ENCODE measurements at regions not wholly inside any gene's neighbourhood (a gene's known extent, or its start where the extent isn't known, plus 50 kb on each side); places are given as distances from the start of the nearest gene placed in this dataset.

DNA sequence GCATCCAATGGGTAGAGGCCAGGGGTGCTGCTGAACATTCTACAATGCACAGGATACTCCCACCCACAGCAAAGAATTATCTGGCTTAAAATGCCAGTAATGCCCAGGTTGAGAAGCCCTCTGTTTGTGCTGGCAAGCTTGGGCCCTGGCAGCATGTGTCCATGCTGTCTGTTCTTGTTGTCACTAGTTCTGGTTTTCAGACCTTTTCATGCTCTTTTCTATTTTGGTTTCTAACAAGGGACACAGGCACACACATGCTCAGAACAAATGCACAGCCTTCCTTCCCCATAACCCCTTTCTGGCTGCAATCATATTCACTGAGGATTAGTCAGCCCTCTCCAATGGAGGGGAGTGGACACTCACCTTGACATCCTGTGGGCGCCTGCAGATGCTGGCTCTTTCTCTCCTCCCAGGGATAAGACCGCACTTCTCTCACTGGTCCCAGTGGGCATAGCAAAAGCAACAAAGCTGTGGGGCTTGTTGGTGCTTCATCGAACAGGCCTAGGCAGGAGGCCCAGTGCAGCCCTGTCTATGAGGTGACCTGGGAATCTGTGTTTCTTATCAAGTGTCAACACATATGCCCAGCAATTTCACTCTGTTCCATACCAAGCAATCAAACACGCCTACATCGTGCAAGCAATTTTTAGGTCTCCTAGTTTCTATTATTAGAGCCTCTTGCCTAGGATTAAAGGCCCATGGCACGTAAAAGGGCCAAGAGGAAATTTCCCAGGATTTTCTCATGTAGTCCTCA lies 271.1 kb upstream of the CCL2 start:
- Histone ChIP-seq H3K27ac (no peak overlapping the region), H3K36me3 (no peaks in the 10 kb centered on the region), H3K4me1 (no peaks in the 10 kb centered on the region), H3K27me3 (no peaks in the 10 kb centered on the region), H3K9me3 (no peaks in the 10 kb centered on the region), H3K4me3 (no peak overlapping the region)
- WGBS = 63% methylated on average over 6 of the region's 6 CpGs
- no peak for DNase-seq (ENCODE audit: low spot score in 2 of 2)
- TF ChIP-seq, protein P1, sequence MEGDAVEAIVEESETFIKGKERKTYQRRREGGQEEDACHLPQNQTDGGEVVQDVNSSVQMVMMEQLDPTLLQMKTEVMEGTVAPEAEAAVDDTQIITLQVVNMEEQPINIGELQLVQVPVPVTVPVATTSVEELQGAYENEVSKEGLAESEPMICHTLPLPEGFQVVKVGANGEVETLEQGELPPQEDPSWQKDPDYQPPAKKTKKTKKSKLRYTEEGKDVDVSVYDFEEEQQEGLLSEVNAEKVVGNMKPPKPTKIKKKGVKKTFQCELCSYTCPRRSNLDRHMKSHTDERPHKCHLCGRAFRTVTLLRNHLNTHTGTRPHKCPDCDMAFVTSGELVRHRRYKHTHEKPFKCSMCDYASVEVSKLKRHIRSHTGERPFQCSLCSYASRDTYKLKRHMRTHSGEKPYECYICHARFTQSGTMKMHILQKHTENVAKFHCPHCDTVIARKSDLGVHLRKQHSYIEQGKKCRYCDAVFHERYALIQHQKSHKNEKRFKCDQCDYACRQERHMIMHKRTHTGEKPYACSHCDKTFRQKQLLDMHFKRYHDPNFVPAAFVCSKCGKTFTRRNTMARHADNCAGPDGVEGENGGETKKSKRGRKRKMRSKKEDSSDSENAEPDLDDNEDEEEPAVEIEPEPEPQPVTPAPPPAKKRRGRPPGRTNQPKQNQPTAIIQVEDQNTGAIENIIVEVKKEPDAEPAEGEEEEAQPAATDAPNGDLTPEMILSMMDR (IDR thresholded peaks at IDR 0.05) = no peak
- TF ChIP-seq POLR2AphosphoS5 (IDR thresholded peaks at IDR 0.05) (no peak), EP300 (IDR thresholded peaks at IDR 0.05) (no peak), POLR2A (IDR thresholded peaks at IDR 0.05) (no peak)

DNA sequence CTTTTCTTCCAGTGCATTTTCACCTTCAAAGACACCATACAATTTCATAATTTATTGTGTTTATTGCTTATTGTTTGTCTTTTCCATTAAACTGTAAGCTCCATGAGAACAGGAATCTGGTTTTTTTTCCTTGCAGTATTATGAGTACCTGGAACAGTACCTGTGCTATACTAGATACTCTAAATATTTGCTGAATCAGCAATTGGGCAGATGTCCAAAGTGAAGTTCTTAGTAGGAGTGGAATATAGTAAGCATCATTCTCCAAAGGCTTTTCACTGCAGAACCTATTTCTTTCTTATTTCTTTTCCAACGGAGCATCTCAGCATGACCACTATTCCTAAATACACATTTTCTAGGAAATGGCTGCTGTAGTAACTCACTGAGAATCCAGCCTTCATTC lies 269.0 kb upstream of the CCL2 start:
- no peak overlapping the region for H3K27ac ChIP-seq
- 0% methylated on average over 1 of the region's 1 CpG for WGBS
- no peak overlapping the region for H3K4me3 ChIP-seq
- TF ChIP-seq, protein P1 (IDR thresholded peaks at IDR 0.05) = no peak
- TF ChIP-seq POLR2AphosphoS5 (IDR thresholded peaks at IDR 0.05) (no peak), EP300 (IDR thresholded peaks at IDR 0.05) (no peak), POLR2A (IDR thresholded peaks at IDR 0.05) (no peak)
- H3K9me3 ChIP-seq = no peaks in the 10 kb centered on the region
- no peaks in the 10 kb centered on the region for H3K4me1 ChIP-seq
- no peaks in the 10 kb centered on the region for H3K36me3 ChIP-seq
- H3K27me3 ChIP-seq = no peaks in the 10 kb centered on the region
- no peak for DNase-seq (ENCODE audit: low spot score in 2 of 2)

DNA sequence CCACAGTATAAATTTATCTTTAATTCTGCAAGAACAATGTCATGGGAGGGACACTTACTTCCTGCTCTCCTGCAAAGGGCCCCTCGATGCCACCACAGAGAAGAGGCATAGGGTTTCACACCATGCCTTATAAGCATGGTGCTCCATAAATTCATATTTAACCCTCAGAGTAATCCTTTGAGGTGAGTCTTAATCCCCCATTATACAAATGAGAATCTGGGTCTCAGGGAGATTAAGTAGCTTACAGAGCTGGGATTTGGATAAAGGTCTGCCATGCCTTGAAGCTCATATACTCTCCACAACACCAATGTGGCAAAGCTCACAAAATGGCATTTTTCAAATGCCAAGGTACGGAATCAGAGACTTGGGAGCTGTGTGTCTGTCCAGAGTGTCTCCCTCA lies 268.5 kb upstream of the CCL2 start:
- no peaks in the 10 kb centered on the region for H3K27me3 ChIP-seq
- H3K27ac ChIP-seq = no peak overlapping the region
- DNase-seq (ENCODE audit: low spot score in 2 of 2) = no peak
- 70% methylated on average over 2 of the region's 2 CpGs for WGBS
- no peaks in the 10 kb centered on the region for H3K36me3 ChIP-seq
- no peak overlapping the region for H3K4me3 ChIP-seq
- TF ChIP-seq, protein P1 (IDR thresholded peaks at IDR 0.05) = no peak
- no peak for TF ChIP-seq EP300 (IDR thresholded peaks at IDR 0.05)
- TF ChIP-seq POLR2A (IDR thresholded peaks at IDR 0.05) = no peak
- TF ChIP-seq POLR2AphosphoS5 (IDR thresholded peaks at IDR 0.05) = no peak
- no peaks in the 10 kb centered on the region for H3K9me3 ChIP-seq
- H3K4me1 ChIP-seq = no peaks in the 10 kb centered on the region

DNA sequence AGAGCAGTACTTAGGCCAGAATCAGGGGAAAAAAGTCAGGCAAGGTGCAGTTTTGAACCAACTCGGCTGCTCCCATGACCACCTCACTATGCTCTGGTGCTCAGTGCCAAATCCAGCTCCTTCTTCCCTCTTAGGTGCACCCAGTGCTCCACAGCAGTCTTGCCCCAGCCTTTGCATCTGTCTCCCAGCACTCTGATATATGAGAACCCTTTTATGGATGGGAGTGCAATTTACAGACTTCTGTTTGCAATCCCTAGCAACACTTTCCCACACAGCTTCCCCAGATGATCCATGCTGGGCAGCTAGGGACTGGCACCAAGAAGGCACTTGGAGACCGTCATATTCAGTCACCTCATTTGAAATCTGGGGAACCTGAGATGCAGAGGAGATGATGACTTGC lies 267.9 kb upstream of the CCL2 start:
- DNase-seq (ENCODE audit: low spot score in 2 of 2) = no peak
- Histone ChIP-seq H3K27ac (no peak overlapping the region), H3K36me3 (no peaks in the 10 kb centered on the region), H3K4me1 (no peaks in the 10 kb centered on the region), H3K27me3 (no peaks in the 10 kb centered on the region), H3K9me3 (no peaks in the 10 kb centered on the region), H3K4me3 (no peak overlapping the region)
- WGBS = 95% methylated on average over 2 of the region's 2 CpGs
- TF ChIP-seq POLR2AphosphoS5 (IDR thresholded peaks at IDR 0.05) = no peak

DNA sequence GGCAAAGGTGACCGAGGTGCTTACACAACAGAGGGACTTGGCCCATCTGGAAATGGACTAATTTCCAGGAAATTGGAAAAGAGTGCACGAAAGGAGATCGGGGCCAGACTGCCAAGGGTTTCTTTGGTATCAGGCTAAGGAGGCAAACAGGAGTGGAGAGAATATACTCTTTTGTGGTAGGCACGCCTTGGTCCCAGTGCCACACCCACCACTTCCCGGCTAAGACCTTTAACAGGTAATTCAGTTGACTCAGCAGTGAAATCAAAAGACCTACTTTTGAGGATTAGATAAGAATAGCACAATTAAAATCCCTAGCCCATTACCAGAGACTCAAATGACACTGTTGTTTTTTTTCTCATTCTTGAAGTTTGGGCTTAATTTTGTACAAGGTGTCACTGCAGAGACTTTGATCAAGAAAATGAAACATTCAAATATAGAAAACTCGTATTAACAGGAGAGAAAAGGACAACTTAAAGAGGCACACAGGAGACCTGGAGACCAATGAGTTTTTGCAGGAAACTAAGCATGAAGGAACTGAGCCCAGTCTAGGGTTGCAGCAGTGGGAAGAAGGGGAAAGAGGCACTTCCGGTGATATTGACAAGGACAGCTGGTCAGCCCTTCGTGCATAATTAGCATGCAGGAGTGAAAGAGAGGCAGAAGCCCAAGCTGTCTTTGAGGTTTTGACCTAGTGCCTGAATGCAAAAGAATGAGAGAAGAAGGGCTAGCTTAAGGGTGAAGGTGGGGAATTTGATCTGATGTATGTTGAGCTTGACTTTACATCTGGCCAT lies 265.5 kb upstream of the CCL2 start:
- no peaks in the 10 kb centered on the region for H3K9me3 ChIP-seq
- no peak overlapping the region for H3K27ac ChIP-seq
- H3K36me3 ChIP-seq = no peaks in the 10 kb centered on the region
- no peak overlapping the region for H3K4me3 ChIP-seq
- H3K4me1 ChIP-seq = no peaks in the 10 kb centered on the region
- 42% methylated on average over 8 of the region's 8 CpGs for WGBS
- no peak for DNase-seq (ENCODE audit: low spot score in 2 of 2)
- no peaks in the 10 kb centered on the region for H3K27me3 ChIP-seq
- TF ChIP-seq POLR2AphosphoS5 (IDR thresholded peaks at IDR 0.05) = no peak
- TF ChIP-seq, protein P1 (IDR thresholded peaks at IDR 0.05) = no peak
- TF ChIP-seq EP300 (IDR thresholded peaks at IDR 0.05) = no peak
- no peak for TF ChIP-seq POLR2A (IDR thresholded peaks at IDR 0.05)
